ENCODE measurements at regions not wholly inside any gene's neighbourhood (a gene's known extent, or its start where the extent isn't known, plus 50 kb on each side); places are given as distances from the start of the nearest gene placed in this dataset.

DNA sequence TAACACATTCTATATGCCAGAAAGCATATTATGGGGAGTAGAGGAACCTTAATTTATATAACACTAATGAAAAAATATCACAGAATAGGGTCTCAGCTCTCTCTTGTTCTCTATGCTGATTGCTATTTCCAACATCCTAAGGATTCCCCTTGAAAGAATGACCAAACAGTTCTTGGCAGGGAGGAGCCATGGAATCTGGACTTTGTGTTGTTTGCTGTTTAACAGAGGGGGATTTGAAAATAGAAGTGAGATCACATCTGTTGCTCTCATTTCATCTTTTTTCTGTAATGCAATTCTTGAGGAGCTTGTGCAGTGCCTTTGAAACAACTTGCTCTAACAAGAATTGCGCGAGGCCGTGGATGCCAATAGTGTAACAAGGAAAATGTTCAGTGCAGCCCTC lies 755.3 kb downstream of the TLE1 start:
- no peak for ATAC-seq
- no peaks in the 10 kb centered on the region for H3K9me3 ChIP-seq
- in situ Hi-C loops (cut with MboI; ENCODE audit: low sequenced_read_pairs in 4 of 4) = no loop called here
- H3K4me3 ChIP-seq = no peak overlapping the region
- DNase-seq = no peak
- H3K36me3 ChIP-seq = no peaks in the 10 kb centered on the region
- TF ChIP-seq, protein P1, sequence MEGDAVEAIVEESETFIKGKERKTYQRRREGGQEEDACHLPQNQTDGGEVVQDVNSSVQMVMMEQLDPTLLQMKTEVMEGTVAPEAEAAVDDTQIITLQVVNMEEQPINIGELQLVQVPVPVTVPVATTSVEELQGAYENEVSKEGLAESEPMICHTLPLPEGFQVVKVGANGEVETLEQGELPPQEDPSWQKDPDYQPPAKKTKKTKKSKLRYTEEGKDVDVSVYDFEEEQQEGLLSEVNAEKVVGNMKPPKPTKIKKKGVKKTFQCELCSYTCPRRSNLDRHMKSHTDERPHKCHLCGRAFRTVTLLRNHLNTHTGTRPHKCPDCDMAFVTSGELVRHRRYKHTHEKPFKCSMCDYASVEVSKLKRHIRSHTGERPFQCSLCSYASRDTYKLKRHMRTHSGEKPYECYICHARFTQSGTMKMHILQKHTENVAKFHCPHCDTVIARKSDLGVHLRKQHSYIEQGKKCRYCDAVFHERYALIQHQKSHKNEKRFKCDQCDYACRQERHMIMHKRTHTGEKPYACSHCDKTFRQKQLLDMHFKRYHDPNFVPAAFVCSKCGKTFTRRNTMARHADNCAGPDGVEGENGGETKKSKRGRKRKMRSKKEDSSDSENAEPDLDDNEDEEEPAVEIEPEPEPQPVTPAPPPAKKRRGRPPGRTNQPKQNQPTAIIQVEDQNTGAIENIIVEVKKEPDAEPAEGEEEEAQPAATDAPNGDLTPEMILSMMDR (IDR thresholded peaks at IDR 0.05 in 4 of 5, conservative IDR thresholded peaks at IDR 0.05 in 1 of 5) = no peak
- no peak for TF ChIP-seq POLR2A (IDR thresholded peaks at IDR 0.05)
- no peak overlapping the region for H3K27ac ChIP-seq
- intact Hi-C loops (cut with DNase I; ENCODE audit: low total_unique reads) = no loop called here
- no peaks in the 10 kb centered on the region for H3K4me1 ChIP-seq
- no peaks in the 10 kb centered on the region for H3K27me3 ChIP-seq

DNA sequence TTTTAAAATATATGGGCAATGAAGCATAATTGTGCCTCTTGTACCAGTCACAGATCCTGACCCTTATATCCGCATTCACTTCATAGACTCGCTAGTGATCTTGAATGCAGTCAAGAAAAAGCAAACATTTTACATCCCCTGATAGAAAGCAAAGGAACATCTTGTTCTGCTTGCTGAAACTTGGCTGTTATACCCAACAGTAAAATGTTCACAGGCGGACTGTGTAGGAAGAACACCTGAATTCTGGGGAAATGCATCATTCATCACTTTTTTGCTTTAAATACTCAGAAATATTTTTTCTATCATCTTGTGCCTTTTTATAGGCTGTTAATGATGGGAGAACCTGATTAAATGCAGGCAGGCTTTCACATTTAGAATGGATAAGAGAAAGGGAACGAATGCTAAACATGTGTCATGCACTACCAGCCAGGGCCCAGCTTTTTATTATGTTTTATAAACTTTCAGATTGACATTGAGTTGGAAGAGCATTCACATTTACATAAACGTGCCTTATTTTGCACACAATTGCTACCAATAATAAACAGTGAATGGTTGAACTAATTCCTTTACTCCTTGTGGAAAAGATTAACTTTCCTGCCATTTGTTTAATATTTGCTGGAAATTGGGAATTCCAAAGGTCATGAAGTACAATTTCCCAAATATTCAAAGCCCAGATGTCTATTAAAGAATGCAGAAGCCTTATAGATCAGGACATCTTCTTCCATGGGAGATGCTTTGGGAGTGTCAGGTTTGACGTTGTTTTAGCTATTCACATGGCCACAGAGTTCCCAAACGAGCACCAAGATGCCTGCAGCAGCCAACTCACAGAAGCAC lies 756.2 kb downstream of the TLE1 start:
- no peak overlapping the region for H3K4me3 ChIP-seq
- DNase-seq (no peak), ATAC-seq (no peak)
- no peaks in the 10 kb centered on the region for H3K4me1 ChIP-seq
- no peak overlapping the region for H3K27ac ChIP-seq
- no peaks in the 10 kb centered on the region for H3K27me3 ChIP-seq
- intact Hi-C loops (cut with DNase I; ENCODE audit: low total_unique reads) = no loop called here
- H3K36me3 ChIP-seq = no peaks in the 10 kb centered on the region
- H3K9me3 ChIP-seq = no peaks in the 10 kb centered on the region
- no peak for TF ChIP-seq POLR2A (IDR thresholded peaks at IDR 0.05)
- TF ChIP-seq, protein P1 (IDR thresholded peaks at IDR 0.05 in 4 of 5, conservative IDR thresholded peaks at IDR 0.05 in 1 of 5) = no peak
- in situ Hi-C loops (cut with MboI; ENCODE audit: low sequenced_read_pairs in 4 of 4) = no loop called here

DNA sequence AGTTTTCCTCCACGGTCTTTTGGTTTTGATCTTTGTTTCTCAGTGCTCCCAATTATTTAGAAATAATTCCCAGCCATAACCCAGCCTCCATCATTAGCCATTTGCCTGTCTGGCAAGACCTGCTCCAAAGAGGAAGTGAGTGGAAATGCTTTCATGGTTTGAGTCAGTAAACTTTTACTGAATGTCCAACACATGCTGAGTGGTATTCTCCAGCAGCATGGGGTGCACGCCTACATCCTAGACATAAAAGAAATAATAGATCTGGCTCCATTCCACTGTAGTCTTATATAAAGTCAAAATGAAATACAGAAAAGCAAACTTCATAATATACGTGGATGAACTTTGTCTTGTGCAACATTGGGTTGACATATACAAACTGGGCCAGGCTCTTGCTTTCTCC lies 757.2 kb downstream of the TLE1 start:
- H3K4me1 ChIP-seq = no peaks in the 10 kb centered on the region
- in situ Hi-C loops (cut with MboI; ENCODE audit: low sequenced_read_pairs in 4 of 4) = no loop called here
- no peak overlapping the region for H3K27ac ChIP-seq
- no peaks in the 10 kb centered on the region for H3K36me3 ChIP-seq
- DNase-seq = no peak
- TF ChIP-seq POLR2A (IDR thresholded peaks at IDR 0.05) = no peak
- TF ChIP-seq, protein P1 (IDR thresholded peaks at IDR 0.05 in 4 of 5, conservative IDR thresholded peaks at IDR 0.05 in 1 of 5) = no peak
- no peak for ATAC-seq
- no peak overlapping the region for H3K4me3 ChIP-seq
- H3K9me3 ChIP-seq = no peaks in the 10 kb centered on the region
- no peaks in the 10 kb centered on the region for H3K27me3 ChIP-seq
- intact Hi-C loops (cut with DNase I; ENCODE audit: low total_unique reads) = no loop called here

DNA sequence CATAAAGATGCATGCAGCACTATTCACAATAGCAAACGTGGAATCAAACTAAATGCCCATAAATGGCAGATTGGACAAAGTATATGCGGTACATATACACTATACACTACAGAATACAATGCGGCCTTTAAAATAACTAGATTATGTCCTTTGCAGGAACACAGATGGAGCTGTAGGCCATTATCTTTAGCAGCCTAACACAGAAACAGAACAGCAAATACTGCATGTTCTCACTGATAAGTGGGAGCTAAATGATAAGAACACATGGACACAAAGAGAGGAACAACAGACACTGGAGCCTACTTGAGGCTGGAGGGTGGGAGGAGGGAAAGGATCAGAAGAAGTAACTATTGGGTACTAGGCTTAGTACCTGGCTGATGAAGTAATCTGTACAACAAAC lies 758.2 kb downstream of the TLE1 start:
- H3K27me3 ChIP-seq = no peaks in the 10 kb centered on the region
- no peaks in the 10 kb centered on the region for H3K4me1 ChIP-seq
- in situ Hi-C loops (cut with MboI; ENCODE audit: low sequenced_read_pairs in 4 of 4) (no loop called here), intact Hi-C loops (cut with DNase I; ENCODE audit: low total_unique reads) (no loop called here)
- ATAC-seq (no peak), DNase-seq (no peak)
- H3K36me3 ChIP-seq = no peaks in the 10 kb centered on the region
- H3K27ac ChIP-seq = no peak overlapping the region
- H3K4me3 ChIP-seq = no peak overlapping the region
- TF ChIP-seq, protein P1 (IDR thresholded peaks at IDR 0.05 in 4 of 5, conservative IDR thresholded peaks at IDR 0.05 in 1 of 5) = no peak
- no peak for TF ChIP-seq POLR2A (IDR thresholded peaks at IDR 0.05)
- no peaks in the 10 kb centered on the region for H3K9me3 ChIP-seq

DNA sequence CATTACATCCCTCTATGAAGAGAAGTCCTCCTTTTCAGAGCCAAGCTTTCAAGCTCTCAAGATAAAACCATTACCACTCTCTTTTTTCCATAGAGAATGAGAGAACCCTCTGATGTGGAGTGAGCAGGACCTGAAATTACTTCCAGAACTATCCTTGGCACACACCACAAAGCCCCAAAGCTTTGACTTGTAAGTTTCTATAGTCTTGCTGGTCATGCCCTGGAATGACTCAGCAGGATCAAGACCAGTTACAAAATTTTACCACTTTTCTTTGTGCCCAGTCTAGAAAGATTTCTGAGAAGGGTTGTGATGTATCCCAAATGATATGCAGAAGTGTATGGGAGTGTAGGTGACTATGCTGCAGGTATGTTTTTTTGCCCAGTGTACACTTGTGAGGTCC lies 760.6 kb downstream of the TLE1 start:
- intact Hi-C loops (cut with DNase I; ENCODE audit: low total_unique reads) (no loop called here), in situ Hi-C loops (cut with MboI; ENCODE audit: low sequenced_read_pairs in 4 of 4) (no loop called here)
- TF ChIP-seq, protein P1 (IDR thresholded peaks at IDR 0.05 in 4 of 5, conservative IDR thresholded peaks at IDR 0.05 in 1 of 5) = no peak
- Histone ChIP-seq H3K9me3 (no peaks in the 10 kb centered on the region), H3K4me1 (no peaks in the 10 kb centered on the region), H3K27me3 (no peaks in the 10 kb centered on the region), H3K27ac (no peak overlapping the region), H3K4me3 (no peak overlapping the region), H3K36me3 (no peaks in the 10 kb centered on the region)
- DNase-seq = no peak
- no peak for ATAC-seq
